SK-N-DZ (cell line): ENCODE measurements at regions not wholly inside any gene's neighbourhood (a gene's known extent, or its start where the extent isn't known, plus 50 kb on each side); places are given as distances from the start of the nearest gene placed in this dataset.
"Not testable (repeated sequence)": the region's sequence is repeated elsewhere in the genome, so short reads cannot be mapped to it uniquely, and the experiment has no call there.

ENCODE experiments used
- DNase-seq: peaks from one replicate; pipeline ENCODE4 v3.0.0-alpha.2; 2015; ENCODE audit warnings: low spot score

DNA sequence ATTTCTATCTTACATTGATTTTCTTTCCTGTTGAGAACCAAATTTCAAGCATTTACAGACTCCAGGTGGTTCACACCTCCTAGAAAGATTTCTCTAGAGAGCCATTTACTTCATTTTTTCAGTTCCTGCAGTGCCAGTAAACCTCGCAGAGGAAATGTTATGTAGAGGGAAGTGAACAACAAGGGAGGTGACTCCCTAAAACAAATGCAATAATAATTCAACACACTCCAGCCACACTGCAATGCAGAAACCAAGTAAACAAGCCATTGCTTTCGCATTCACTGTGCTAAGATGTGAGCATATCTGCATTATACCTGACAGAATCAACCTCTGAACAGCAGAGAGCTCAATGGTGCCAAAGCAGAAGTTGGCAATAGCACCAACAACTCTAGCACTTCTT lies 215.1 kb downstream of the RBM26 start:
- no peak for DNase-seq

DNA sequence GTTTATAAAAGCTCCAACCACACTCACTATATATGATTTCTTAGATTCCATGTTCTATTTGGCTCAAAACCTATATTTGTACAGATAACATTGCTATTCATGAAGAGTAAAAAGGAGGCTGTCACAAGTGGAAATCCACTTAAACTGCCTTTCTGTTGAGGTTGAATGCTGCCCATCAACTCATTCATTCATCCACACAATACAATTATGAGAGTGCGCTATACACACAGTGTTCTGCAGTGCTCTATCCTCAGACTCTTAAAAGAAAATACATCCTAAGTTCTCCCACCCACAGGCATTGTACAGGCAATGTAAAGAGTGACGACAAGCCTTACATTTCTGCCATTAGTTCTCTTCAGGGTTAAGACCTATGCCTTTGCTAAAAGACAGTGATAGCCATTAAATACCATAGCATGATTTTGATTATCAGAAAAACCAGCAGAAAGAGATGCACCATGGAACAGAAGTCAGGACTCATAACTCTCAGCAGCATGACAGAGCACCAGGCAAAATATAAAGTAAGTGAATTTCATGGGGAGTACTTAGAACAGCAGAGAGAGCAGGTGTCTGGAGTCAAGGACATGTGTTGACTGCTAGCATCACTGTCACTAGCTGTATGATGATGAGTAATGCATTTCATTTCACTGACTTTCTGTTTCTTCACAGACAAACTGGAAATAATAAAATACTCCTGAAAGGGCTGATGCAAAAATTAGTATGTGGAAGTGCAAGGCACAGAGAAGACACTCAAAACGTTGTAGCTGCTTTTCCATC lies 218.0 kb downstream of the RBM26 start:
- no peak for DNase-seq

DNA sequence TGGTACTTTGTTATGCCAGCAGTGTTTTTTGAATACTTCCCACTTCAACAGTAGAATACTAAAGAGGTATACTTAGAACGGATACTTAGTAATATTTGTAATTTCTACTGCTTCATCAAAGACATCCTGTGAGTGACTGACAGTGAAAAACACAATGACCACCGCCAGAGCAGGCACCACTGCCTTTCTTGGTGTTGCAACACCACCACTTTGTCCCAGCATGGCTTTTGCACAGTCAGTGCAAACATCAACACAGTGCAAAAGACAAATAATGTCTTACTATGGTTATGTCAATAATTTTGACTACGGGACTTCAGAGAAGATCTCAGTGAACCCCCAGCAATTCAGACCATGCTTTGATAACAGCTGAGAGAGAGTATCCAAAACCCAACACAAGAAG lies 220.5 kb downstream of the RBM26 start:
- no peak for DNase-seq

DNA sequence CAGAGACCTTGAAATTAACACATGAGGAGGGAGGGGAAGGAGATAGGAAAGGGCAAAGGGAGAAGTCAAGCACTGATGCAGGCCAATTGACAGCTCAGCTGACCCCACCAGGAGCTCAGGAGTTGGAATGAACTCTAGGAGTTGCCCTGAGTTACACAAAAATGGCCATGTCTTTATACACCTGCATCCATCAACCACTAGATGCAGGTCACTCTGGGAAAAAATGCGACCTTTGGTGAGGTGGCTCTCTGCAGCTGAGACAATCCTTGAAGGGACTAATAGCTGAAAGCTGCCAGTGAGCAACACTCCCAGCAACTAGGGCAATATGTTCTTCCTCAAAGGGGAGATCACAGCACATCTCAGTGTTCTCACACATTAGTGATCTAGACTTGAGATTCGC lies 222.8 kb downstream of the RBM26 start:
- no peak for DNase-seq

DNA sequence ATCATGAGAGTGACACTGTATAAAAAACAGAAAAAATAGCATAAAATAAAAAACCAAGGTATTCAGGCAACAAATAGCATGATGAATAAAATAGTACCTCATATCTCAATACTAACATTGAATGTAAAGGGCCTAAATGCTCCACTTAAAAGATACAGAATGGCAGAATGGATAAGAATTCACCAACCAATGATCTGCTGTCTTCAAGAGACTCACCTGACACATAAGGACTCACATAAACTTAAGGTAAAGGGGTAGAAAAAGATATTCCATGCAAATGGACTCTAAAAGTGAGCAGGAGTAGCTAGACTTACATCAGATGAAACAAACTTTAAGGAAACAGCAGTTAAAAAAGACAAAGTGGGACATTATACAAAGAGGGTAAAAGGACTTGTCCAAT lies 232.4 kb downstream of the RBM26 start:
- not testable (repeated sequence) for DNase-seq

DNA sequence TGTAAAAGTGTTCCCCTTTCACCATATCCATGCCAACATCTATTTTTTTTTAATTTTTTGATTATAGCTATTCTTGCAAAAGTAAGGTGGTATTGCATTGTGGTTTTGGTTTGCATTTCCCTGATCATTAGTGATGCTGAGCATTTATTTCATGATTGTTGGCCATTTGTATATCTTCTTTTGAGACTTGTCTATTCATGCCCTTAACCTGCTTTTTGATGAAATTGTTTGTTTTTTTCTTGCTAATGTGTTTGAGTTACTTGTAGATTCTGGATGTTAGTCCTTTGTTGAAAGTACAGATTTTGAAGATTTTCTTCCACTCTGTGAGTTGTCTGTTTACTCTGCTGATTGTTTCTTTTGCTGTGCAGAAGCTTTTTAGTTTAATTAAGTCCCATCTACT lies 233.1 kb downstream of the RBM26 start:
- DNase-seq: not testable (repeated sequence)

DNA sequence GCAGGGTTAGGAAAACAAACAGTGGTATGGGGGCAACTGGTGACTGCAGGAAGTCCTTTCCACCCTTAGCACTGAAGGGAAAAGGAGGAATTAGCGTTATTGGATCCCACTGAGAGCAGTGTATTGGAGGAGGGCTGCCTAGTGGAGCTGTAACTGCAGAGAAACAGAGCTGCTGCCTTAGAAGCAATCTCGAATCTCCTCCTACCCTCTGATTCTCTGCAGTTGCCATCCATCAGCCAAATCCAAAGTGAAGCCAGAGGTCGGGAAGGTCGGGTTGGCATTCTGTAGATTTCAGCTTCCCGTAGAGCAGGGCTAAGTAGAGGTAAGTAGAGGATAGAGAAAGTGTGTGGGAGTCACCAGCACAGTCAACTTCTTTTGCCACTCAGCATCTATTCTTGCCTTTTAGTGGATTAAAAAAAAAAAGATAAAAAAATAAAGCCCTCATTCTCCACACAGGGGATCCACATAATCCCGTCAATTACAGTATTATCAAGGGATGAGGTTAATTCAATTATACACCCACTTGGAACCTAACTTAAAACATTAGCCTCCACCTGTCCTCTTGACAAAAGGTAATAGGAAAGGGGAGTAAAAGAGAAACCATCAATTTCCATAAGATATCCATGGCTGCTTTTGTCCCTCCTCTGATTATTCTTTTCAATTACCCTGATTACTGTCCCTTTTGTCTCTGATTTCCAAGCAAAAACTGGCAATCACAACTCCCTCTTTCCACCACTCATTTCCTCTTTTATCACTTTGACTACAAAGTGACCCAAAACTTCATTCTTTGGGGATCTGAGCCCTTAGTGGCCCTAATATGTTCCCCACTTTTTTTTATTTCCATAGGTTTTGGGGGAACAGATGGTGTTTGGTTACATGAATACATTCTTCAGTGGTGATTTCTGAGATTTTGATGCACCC lies 234.7 kb downstream of the RBM26 start:
- peak; percentile 41 for DNase-seq

DNA sequence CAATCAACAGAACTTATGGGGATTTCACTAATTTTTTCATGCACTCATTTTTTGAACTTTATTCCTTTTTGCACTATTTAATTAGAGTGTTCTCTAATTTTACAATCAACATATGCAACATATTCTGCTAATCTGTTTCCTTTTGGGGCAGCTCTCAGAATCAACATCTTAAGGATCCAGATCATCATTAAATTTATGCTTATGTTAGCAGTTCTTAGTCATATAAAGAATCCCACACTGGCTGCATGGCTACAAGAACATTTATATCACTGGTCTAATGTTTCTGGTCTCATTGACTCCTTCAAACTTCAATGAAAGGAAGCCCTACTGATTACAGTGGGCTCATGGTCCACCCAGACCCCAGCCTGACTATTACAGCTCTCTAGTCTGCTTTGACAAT lies 245.2 kb downstream of the RBM26 start:
- no peak for DNase-seq

DNA sequence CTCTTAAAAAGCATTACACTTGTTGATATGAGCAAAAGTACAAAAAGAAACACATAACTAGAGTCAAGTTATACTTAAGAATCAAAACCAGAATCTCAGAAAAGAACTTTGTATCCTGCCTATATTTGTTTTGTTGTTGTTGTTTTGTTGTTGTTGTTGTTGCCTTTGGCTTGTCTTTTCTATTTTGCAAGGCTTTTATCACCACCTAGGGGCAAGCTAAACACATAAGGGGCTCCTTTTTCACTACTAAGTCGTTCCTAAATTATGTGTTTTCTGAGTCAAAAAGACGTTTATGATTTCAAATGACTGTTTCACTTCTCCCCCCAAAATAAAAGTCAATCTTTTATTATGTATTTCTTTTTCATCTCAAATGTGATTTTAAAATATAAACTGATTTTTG lies 250.2 kb downstream of the RBM26 start:
- no peak for DNase-seq

DNA sequence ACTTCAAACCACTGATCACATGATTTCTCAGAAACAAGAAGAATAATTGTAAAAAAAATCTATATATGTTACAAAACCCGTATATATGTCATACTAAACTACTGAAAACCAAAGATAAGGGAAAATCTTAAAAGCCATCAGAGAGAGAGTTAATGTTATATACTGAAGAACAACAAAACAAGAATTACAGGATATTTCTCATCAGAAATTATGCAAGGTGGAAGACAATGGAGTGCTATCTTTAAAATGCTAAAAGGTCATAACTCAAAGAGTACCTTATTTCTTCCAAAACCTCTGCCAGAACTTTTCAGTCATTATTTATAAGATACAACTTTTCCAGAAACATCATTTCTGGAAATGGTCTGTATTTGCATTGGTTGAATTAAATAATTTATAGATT lies 256.8 kb downstream of the RBM26 start:
- no peak for DNase-seq

DNA sequence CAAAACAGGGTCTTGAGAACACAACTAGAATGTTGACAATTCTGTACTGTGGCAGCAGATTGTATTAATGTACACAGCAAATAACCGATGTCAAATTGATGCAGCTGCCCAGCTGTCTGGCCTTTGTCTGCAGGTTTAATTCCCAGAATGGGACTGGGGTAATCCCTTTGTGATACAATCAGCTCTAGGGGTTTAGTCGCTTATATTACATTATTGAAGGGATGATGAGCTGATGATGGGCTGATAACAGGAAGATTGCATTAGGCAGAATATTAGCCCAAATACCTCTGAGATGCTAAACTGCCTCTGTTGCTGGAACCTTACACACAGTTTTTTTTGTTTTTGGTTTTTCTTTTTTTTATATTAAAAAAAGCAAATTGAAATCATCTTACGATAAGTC lies 265.0 kb downstream of the RBM26 start:
- DNase-seq: peak; percentile 83

DNA sequence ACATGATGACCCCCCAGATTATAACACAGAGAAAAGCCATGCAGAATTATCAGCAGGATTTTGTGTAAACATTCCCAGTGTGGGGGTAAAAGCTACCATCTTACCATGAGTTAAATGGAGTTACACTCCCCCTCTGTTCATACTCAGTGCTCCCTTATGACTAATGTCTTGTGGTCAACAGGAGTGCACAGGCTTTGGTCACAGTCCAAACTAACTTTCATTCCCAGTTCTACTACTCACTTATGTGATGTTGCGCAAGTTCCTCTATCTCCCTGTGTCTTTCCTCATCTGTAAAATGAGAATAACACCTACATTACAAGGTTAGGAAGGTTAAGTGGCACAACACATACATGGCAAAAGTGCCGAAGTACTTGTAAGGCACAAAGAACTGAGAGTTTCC lies 277.9 kb downstream of the RBM26 start:
- no peak for DNase-seq

DNA sequence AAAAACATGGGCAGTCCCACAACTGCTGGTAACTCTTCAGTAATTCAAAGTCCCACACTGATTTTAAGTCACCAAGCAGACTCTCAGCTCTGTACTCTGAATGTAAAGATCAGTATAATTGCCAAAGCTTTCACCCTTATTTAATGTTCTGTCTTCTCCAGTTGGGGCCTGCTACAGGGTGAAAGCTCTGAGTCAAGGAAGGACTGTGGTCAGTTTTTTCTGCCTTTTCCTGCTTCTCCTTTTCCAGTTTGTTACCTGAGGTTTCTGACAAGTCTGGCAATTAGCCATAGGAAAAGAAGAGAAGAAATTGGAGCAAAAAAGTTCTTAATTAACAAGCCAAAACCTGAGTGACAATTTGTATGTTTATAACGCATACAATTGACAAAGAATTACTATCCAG lies 279.3 kb downstream of the RBM26 start:
- no peak for DNase-seq

DNA sequence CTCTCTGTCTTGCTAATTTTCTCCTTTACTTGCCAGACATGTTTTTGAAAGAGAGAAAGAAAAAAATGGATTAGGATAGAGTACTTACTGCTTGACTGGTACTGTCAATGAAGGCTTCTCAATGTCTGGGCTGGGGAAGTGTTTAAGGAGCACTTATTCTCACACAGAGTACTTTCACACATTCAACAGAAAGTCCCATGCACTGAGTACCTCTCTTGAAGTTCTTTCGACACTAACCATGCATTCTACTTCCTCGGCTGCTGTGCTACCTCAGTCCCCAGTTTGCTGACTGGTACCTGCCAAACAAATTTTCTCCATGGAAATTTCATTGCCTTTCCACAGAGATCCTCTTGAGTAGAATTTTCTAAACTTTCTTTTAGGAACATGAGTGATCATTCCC lies 281.9 kb downstream of the RBM26 start:
- no peak for DNase-seq

DNA sequence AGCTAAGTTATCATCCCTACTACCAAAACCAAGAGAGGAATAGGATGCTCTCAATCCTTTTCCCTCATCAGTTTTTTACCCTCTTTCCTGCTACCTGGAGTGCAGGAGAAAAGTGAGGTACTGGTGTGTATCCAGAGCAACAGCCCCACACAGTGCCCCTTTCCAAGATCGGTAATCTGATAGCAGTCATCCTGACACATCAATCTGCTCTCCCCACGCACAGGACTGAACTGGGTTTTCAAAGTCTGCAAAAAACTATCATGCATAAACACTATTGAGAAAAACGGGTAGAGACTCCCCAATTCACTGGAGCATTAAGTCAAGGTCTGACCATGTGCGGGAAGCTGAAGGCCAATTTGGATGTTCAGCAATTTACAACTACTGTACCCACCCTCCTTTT lies 284.8 kb downstream of the RBM26 start:
- peak; percentile 8 for DNase-seq

DNA sequence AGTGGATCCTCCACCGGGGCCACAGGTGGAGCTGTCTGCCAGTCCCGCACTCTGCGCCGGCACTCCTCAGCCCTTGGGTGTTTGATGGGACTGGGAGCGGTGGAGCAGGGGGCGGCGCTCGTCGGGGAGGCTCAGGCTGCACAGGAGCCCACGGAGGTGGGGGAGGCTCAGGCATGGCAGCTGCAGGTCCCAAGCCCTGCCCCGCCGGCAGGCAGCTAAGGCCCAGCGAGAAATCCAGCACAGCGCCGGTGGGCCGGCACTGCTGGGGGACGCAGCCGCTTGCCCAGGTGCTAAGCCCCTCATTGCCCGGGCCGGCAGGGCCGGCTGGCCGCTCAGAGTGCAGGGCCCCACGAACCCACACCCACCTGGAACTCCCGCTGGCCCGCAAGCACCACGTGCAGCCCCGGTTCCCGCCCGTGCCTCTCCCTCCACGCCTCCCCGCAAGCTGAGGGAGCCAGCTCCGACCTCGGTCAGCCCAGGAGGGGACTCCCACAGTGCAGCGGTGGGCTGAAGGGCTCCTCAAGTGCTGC lies 286.4 kb downstream of the RBM26 start:
- DNase-seq: no peak

DNA sequence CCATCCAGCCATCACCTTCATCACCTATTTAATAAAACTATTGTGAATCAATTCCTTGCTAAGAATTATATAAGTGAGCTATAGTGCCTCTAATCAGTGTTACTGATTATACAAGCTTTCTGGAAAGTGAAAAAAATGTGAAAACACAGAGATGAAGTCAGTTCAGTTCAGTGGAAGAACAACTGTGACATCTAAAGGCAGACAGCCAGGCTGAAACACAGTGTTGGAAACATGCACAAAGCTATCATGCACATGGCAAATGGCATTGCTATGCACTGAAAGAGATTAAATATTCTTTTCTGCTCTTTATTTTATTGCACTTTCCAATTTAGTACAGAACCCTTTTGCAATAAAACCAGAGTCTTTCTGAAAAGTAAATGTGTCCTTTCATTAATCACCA lies 294.0 kb downstream of the RBM26 start:
- no peak for DNase-seq

DNA sequence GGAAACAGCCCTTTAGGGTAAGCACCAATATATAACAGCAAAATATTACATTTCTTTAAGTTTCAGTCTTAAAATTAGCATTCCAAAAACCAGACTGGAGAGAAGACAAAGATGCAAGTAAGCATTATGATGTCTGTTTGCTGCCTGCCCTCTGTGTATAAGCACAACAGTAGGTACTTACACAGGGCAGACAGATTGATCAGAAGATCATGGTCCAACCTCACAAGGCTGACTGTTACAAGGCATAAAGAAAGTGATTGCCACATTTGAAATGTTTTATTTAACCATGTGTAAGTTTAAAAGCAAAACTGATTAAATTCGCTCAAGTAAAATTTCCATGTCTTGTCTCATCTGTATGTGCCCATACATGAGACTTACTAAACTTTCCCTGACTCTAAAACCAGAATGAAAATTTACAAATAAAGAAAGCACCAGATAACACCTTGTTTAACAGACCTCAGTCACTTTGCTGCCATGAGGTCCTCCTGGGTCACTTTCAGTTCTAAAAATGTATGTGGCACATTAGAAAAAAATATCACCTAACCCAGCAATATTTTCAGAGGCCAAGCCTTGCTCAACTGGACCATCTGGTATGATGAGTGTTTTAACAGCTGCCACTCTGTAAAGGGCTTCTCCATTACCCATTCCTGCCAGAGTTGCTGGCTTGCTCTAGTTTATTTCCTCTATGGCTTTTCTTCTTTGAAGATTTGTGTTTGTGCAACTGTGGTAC lies 297.0 kb downstream of the RBM26 start:
- DNase-seq: no peak

DNA sequence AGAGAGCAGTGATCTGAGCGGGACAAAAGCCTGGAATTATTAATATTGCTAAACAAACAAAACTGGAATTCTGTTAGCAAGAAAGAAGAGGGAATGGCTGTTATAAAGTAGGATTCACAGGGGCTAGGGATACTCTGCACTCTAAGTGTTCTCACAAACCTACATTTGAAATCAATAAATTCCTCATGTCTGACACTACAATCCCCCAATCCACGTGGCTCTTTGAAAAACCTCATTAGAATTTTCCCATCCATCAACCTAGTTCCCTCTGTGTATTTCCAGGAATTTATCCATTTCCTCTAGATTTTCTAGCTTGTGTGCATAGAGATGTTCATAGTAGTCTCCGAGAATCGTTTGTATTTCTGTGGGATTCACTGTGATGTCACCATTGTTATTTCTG lies 307.5 kb downstream of the RBM26 start:
- no peak for DNase-seq

DNA sequence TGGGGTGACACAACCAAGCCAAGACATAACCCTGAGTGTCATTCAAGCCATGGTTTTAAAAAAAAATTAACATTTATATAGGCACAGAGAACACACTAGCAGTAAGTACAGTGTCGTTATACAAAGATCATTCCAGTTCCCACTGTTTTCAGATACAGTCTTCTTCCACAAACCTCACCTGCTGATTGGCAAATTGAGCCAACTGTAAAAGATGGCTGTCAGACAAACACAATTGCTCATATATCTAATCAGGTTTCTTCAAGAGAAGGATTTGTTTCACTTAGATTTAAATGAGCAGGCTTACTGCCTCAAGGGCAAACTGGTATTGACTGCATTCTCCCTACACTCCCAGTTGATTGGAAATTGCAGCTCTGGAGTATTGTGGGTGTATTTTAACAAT lies 308.9 kb downstream of the RBM26 start:
- no peak for DNase-seq

DNA sequence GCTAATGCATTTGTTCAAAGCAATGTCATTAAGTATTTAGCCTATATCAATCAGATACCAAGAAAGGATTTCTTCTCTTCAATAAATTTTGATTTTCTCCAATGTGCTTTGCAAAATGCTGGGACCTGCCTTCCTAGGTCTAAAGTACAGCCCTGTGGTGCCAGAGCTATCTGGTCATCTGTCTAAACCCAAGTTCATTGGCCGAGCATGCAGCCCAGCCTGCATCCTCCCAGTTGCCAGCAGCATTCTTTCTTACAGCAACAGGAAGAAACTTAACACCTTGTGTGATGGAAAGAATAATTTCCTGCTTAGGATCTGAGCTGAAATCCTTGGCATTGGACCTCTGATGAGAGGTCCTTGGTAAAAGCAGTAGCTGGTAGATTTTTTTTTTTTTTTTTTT lies 310.0 kb downstream of the RBM26 start:
- no peak for DNase-seq

DNA sequence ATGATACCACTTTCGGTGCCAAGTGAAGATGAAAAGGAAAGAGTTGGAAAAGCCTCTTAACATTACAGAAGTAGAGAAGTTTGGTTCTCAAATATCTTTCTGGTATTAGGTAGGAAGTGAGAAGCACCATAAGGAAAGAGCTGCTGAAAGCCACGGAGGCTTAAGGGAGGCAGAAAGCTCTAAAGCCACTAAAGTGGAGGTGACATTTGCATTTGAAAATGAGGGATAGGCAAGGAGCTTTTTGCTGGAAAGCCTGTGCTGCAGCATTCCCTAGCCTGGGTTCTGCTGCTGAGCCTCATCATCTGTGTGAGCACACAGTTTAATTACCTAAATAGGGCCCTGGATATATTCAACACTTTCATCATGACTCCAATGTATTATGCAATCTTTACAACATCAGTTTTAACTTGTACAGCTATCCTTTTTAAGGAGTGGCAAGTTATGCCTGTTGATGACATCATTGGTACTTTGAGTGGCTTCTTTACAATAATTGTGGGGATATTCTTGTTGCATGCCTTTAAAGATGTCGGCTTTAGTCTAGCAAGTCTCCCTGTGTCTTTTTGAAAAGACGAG lies 315.4 kb downstream of the RBM26 start:
- no peak for DNase-seq
